ENCODE measurements at regions not wholly inside any gene's neighbourhood (a gene's known extent, or its start where the extent isn't known, plus 50 kb on each side); places are given as distances from the start of the nearest gene placed in this dataset.
A peak's percentile ranks its signal among the peaks of the same experiment; 100 is the strongest.

GRCh38 chr15:31487811-31488436 is 161.3 kb downstream of the KLF13 start:
- 47% methylated on average over 6 of the region's 6 CpGs for WGBS (ENCODE audit: missing lambda C conversion rate)
- no peak overlapping the region for H3K4me3 ChIP-seq

GRCh38 chr15:31488437-31489204 is 162.0 kb downstream of the KLF13 start:
- Histone ChIP-seq H3K27ac (peak overlapping the region; percentile 63 to 67), H3K4me2 (peak overlapping the region; percentile 61), H3K4me3 (no peak overlapping the region), H3K9me3 (peaks cover 33% of the 10 kb centered on the region), H3K4me1 (peaks cover 25% of the 10 kb centered on the region)
- ATAC-seq (peak; percentile 82 to 93), FAIRE-seq (peak; percentile 95), DNase-seq (ENCODE audit: low read depth in 1 of 2, low spot score in 1 of 2) (peak; percentile 91 to 97)
- ChIA-PET CTCF (interaction anchor here (0.6 to 6.3 kb wide), 88 partner anchors 11 to 750 kb away, joined by 3 to 254 read pairs (median 5); partner anchors contain the start of gene KLF13), POLR2A (interaction anchor here (0.9 to 1.8 kb wide), 4 partner anchors 49 to 497 kb away, joined by 3 to 7 read pairs (median 4); partner anchors contain the start of gene MTMR10)
- WGBS (ENCODE audit: missing lambda C conversion rate): 18% methylated on average over 7 of the region's 7 CpGs
- TF ChIP-seq CEBPB (IDR thresholded peaks at IDR 0.05) (0 out of 4 replicates have a peak, but pooled peaks of 1 of the 2 experiments have one; percentile 12), MAZ (IDR thresholded peaks at IDR 0.05; ENCODE audit: borderline replicate concordance, low read depth, low read length) (no peak), JUNB (IDR thresholded peaks at IDR 0.05) (peak; percentile 66; the same call in 1 of the 2 replicates), NFE2L2 (conservative IDR thresholded peaks at IDR 0.05; ENCODE audit: low read length) (no peak), FOSL2 (IDR thresholded peaks at IDR 0.05) (peak; percentile 72; the same call in 1 of the 2 replicates), FOSL2 (CRISPR knock-in tag; IDR thresholded peaks at IDR 0.05) (peak; percentile 80), SMC3 (IDR thresholded peaks at IDR 0.05) (peak; percentile 96), EP300 (IDR thresholded peaks at IDR 0.05) (no peak), GATA3 (IDR thresholded peaks at IDR 0.05; ENCODE audit: borderline replicate concordance) (0 out of 2 replicates have a peak, but pooled peaks have one; percentile 14), CTCF (IDR thresholded peaks at IDR 0.05) (peak; percentile 95), CHD4 (IDR thresholded peaks at IDR 0.05; ENCODE audit: borderline replicate concordance) (no peak), RAD21 (conservative IDR thresholded peaks at IDR 0.05 in 1 of 2, IDR thresholded peaks at IDR 0.05 in 1 of 2) (peak; percentile 92 to 97)

More at GRCh38 chr15:31487811-31488436, 161.3 kb downstream of the KLF13 start:
- ChIA-PET CTCF (interaction anchor here (0.7 to 6.3 kb wide), 77 partner anchors 12 to 826 kb away, joined by 3 to 254 read pairs (median 5); partner anchors contain the start of gene KLF13), POLR2A (interaction anchor here (0.9 to 1.8 kb wide), 3 partner anchors 48 to 496 kb away, joined by 3 to 7 read pairs (median 5); partner anchors contain the start of gene MTMR10)
- ATAC-seq (peak in 1 of 2 experiments; percentile 10; a peak in 2 of 6 replicates), FAIRE-seq (no peak), DNase-seq (ENCODE audit: low read depth in 1 of 2, low spot score in 1 of 2) (peak in 1 of 2 experiments; percentile 29)
- H3K4me2 ChIP-seq: peak overlapping the region; percentile 61
- TF ChIP-seq SMC3 (IDR thresholded peaks at IDR 0.05) (peak; percentile 37; the same call in 2 of the 3 replicates), GATA3 (IDR thresholded peaks at IDR 0.05; ENCODE audit: borderline replicate concordance) (no peak), ZNF302 (CRISPR knock-in tag; IDR thresholded peaks at IDR 0.05) (no peak), RCOR1 (IDR thresholded peaks at IDR 0.05; ENCODE audit: low read depth, low read length) (no peak), RAD21 (conservative IDR thresholded peaks at IDR 0.05 in 1 of 2, IDR thresholded peaks at IDR 0.05 in 1 of 2) (peak; percentile 53 to 55), MYC (IDR thresholded peaks at IDR 0.05; ENCODE audit: borderline replicate concordance, low read length) (no peak), HOXB5 (CRISPR knock-in tag; IDR thresholded peaks at IDR 0.05) (no peak), TFCP2L1 (CRISPR knock-in tag; IDR thresholded peaks at IDR 0.05) (no peak), JUN (IDR thresholded peaks at IDR 0.05) (no peak), CTCF (IDR thresholded peaks at IDR 0.05) (peak; percentile 30; the same call in 1 of the 3 replicates)
- H3K27ac ChIP-seq: peak overlapping the region; percentile 63 to 67
- H3K4me1 ChIP-seq: peaks cover 25% of the 10 kb centered on the region
- peaks cover 27% of the 10 kb centered on the region for H3K9me3 ChIP-seq

All from A549 (cell line).